HG03558 (cell line): ENCODE measurements at regions not wholly inside any gene's neighbourhood (a gene's known extent, or its start where the extent isn't known, plus 50 kb on each side); places are given as distances from the start of the nearest gene placed in this dataset.
"Not testable (repeated sequence)": the region's sequence is repeated elsewhere in the genome, so short reads cannot be mapped to it uniquely, and the experiment has no call there.

ENCODE experiments used
- ATAC-seq: cut with Tn5 transposase; IDR thresholded peaks from one replicate; pipeline ENCODE4 v1.9.1; 2021; ENCODE audit warnings: moderate number of reproducible peaks; ENCODE audit not compliant: unreplicated experiment; ENCODE audit errors: extremely low read depth

- not testable (repeated sequence) for ATAC-seq
These were observed 64.5 kb upstream of the HTR1E start for GRCh38 chr6:86872810-86873209.

DNA sequence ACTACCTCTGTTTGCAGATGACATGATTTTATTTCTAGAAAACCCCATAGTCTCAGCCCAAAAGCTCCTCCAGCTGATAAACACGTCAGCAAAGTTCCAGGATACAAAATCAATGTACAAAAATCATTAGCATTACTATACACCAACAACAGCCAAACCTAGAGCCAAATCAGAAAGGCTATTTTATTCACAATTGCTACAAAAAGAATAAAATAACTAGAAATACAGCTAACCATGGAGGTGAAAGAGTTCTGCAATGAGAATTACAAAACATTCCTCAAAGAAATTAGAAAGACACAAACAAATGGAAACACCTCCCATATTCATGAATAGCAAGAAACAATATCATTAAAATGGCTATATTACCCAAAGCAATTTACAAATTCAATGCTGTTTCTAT is 65.6 kb upstream of the HTR1E start:
- no peak for ATAC-seq

- ATAC-seq, result no peak
These were observed 67.8 kb upstream of the HTR1E start for GRCh38 chr6:86869500-86869899.

GRCh38 chr6:86859513-86859912 is 77.8 kb upstream of the HTR1E start:
- no peak for ATAC-seq

GRCh38 chr6:86858970-86859369 is 78.4 kb upstream of the HTR1E start:
- ATAC-seq, result no peak

GRCh38 chr6:86857783-86858182 is 79.5 kb upstream of the HTR1E start:
- ATAC-seq, result no peak

DNA sequence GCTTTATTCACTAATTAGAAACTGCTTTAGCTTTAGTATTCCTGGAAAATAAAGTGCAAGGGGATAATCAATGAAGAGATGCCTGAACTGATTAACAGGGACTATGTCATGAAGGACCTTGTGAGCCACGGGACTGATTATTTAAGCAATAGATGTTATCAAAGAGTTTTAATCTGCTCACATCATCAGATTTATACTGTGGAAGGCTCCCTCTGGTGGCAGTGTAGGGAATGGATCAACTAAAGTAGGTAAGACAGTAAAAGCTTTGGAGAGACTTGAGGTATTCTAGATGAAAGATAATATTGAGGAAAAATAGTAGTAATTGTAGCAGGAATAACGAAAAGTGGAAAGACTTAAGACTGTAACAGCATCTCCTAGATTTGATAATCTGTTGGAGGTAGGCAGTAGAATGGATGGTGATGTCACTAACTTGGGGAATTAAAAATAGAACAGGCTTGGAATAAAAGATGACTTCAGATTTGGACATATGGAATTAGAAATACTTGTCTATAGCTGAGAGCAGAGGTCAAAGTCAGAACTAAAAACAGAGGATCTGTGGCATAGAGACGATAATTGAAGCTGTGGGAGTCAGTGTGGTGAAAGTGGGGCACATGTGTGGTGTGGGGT is 80.3 kb upstream of the HTR1E start:
- ATAC-seq, result no peak

DNA sequence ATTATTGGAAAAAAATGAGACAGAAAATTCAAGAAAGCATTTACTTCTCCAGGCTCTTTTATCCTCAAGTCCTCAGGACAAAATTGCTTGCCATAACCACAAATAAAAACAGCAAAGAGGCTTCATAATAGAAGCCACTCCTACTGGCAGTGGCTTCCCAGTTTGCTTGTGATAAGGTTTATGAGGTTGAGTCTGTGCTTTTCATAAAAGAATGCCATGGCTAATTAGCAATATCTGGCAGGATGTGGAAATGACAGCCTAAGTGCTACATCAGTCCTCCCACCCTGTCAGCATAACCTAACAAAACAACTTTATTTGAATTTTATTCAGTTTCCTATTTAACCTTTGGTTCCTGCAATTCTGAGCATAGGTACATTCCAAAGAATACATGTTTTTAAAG is 80.9 kb upstream of the HTR1E start:
- ATAC-seq, result no peak

DNA sequence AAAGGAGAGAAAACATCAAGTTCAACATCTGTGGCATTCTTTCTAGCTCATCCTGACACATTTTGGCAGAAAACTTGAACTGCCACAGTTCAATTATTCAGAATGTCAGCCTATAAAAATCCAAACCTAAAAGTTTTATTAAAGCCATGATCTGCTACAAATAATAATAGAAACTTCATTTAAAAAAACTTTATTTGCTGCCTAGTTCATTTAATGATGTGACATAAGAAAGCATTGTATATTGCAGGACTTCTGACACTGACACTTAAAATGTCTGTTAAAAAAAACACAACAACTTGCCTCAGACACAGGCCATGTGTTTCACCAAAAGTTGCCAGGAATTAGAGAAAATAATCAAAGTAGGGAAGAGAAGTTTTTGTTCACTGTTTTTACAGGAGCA is 88.3 kb upstream of the HTR1E start:
- no peak for ATAC-seq

- ATAC-seq, result no peak
These were observed 104.6 kb upstream of the HTR1E start for GRCh38 chr6:86832686-86833085.

DNA sequence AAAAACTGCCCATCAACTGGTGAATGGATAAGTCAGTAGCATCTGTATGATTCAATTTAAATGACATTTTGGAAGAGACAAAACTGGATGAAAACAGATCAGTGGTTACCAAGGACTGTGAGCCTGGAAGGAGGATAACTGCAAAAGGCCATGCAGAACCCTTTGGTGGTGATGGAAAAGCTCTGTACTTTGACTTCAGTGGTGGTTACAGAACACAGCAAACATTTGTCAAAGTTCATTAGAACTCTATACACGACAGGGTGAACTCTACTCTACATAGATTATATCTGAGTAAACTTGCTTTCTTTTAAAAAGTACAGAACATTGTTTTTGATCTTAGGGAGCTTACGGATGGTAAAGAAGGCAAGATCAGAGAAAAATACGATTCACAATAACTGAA is 111.9 kb upstream of the HTR1E start:
- ATAC-seq, result no peak

DNA sequence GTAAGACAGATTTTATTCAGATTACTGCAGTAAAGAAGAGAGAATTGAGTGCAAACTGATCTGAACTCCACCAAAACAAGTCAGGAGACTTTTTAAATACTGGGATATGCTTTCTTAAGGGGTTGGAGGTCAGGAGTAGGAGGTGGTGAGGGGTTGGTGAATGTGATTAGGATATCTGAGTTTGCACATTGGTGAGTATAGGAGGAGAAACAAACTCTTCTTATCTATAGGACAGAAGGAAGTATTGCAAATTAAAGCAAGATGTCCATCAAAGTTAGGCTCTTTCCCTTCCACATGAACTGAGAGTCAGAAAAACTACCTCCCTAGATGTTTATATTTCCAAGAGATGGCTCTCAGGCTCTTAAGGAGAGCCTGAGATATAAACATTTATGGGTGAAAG is 114.6 kb upstream of the HTR1E start:
- no peak for ATAC-seq

- ATAC-seq, result no peak
These were observed 116.6 kb upstream of the HTR1E start for GRCh38 chr6:86820750-86821149.

DNA sequence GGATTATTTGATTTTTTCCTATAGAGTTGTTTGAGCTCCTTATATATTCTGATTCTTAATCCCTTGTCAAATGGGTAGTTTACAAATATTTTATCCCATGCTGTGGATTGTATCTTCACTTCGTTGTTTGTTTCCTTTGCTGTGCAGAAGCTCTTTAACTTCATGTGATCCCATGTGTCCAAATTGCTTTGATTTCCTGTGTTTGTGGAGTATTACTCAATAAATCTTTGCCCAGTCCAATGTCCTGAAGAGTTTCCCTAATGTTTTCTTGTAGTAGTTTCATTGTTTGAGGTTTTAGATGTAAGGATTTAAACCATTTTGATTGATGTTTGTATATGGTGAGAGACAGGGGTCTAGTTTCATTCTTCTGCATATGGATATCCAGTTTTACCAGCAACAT is 143.7 kb upstream of the HTR1E start:
- no peak for ATAC-seq

DNA sequence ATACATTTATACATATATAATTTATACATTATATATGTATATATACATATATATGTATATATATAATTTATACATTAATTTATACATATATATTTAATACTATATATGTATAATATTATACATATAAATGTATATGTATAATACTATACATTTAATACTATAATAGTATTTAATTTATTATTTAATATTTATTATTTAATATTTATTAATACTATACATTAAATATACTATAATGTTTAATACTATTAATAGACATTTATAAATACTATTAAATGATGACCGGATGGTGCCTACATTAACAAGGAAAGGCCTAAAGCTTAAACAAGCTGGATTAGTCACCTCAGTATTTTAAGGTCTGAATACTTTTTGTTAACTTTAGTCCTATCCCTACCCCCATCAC is 145.9 kb upstream of the HTR1E start:
- ATAC-seq, result no peak

GRCh38 chr6:86789779-86790411 is 147.4 kb upstream of the HTR1E start:
- no peak for ATAC-seq

- no peak for ATAC-seq
These were observed 155.0 kb upstream of the HTR1E start for GRCh38 chr6:86782328-86782727.

DNA sequence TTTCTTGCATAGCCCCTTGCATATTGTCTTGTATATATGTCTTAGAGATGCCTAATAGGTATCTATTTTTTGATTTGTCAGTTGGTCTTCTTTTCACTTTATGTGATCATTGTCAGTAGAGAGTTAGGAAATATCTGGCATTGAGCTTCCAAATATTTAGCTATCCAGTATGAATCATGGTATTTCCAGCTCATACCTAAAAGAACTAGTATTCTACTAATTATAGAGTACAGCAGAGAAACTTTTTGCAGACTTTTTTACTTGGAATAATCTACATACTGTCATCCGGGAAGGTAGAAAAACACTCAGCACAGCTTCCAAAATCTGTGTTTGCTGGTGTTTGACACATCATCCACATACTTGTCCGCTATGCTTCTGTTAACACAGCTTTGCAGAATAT is 156.4 kb upstream of the HTR1E start:
- no peak for ATAC-seq

DNA sequence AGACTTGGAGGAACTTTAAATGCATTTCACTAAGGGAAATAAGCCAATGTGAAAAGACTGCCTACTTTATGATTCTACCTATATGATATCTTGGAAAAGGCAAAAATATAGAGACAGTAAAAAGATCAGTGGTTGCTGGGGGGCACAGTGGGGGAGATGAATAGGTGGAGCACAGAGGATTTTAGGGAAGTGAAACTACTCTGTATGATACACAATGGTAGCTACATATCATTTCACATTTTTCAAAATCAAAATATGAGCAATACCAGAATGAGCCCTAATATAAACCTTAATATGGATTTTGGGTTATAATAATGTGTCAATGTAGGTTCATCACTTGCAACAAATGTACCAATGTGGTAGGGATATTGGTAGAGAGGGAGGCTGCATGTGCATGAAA is 161.4 kb upstream of the HTR1E start:
- ATAC-seq, result no peak

DNA sequence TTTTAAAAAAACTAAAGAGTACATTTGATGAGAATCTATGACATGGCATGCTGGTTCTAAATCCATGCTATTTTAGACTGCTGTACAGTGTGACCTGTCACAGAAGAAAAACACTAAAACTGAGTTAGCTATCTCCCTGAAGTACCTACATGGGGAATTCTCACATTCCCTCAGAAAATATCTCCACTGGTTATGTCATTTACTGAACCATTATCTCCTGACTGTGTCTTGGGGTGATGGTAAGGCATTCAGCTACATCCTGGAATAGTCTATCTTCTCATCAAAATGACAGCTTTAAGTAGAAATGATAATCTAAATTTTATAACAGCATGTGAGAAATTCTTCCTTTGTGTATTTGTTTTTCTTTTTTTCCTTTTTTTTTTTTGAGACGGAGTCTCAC is 172.1 kb upstream of the HTR1E start:
- no peak for ATAC-seq

GRCh38 chr6:86759953-86760352 is 177.4 kb upstream of the HTR1E start:
- ATAC-seq, result not testable (repeated sequence)

DNA sequence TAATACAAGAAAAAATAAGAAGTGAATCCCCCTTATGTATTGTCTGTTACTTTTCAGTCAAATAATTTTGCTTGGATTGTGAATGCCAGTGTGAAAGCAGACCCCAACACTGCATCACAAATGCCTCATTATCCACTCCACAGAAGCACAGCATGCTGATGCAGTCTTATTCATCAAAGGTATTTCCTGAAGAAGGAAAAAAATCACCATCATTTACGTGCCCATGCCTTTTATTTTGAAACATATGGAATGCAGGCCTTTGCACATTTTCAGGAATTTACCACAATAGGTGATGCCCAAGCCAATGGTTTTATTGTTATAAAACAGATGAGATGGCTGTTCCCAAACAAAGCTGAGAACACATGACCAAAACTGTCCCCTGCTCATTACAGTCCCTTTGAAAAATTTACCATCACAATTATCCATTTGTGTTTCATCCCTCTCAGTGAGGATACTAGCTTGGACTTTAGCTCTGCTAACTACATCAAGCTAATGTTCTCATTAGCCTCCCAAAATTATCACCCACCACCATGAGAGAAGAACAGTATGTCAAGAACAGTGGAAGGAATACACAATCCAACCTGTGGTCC is 180.6 kb upstream of the HTR1E start:
- no peak for ATAC-seq
